PC-9 (cell line): ENCODE measurements at regions not wholly inside any gene's neighbourhood (a gene's known extent, or its start where the extent isn't known, plus 50 kb on each side); places are given as distances from the start of the nearest gene placed in this dataset.

ENCODE experiments used
- CTCF ChIP-seq: fragments of 200-600 bp; sonication (generic); conservative IDR thresholded peaks from 2 replicates; pipeline ENCODE4 v1.6.1; 2017; ENCODE audit warnings: mixed run types, antibody characterized with exemption, mild to moderate bottlenecking, moderate library complexity
- EZH2 ChIP-seq: fragments of 200-600 bp; sonication (generic); IDR thresholded peaks from 2 replicates; pipeline ENCODE4 v1.8.0; 2017; ENCODE audit warnings: antibody characterized with exemption, low read depth

GRCh38 chr3:4196506-4197147, 106.5 kb upstream of the SETMAR start:
- TF ChIP-seq CTCF (no peak), EZH2 (no peak)
